HG03103 (cell line): ENCODE measurements at regions not wholly inside any gene's neighbourhood (a gene's known extent, or its start where the extent isn't known, plus 50 kb on each side); places are given as distances from the start of the nearest gene placed in this dataset.
"Not testable (repeated sequence)": the region's sequence is repeated elsewhere in the genome, so short reads cannot be mapped to it uniquely, and the experiment has no call there.

Experiments used
- ATAC-seq: cut with Tn5 transposase; IDR thresholded peaks from one replicate; pipeline ENCODE4 v1.9.1; 2021; ENCODE audit warnings: low read depth; ENCODE audit not compliant: unreplicated experiment

GRCh38 chr10:81704596-81704995 is 170.4 kb upstream of the NRG3 start:
- ATAC-seq = no peak

- no peak for ATAC-seq
These were observed 166.6 kb upstream of the NRG3 start for GRCh38 chr10:81708416-81708815.

- ATAC-seq = no peak
These were observed 166.1 kb upstream of the NRG3 start for GRCh38 chr10:81708929-81709328.

GRCh38 chr10:81722399-81722798 is 152.6 kb upstream of the NRG3 start:
- ATAC-seq = no peak

- no peak for ATAC-seq
These were observed 150.6 kb upstream of the NRG3 start for GRCh38 chr10:81724431-81724830.

- no peak for ATAC-seq
These were observed 149.1 kb upstream of the NRG3 start for GRCh38 chr10:81725851-81726250.

GRCh38 chr10:81728692-81729091 is 146.3 kb upstream of the NRG3 start:
- no peak for ATAC-seq

- no peak for ATAC-seq
These were observed 144.1 kb upstream of the NRG3 start for GRCh38 chr10:81730891-81731290.

DNA sequence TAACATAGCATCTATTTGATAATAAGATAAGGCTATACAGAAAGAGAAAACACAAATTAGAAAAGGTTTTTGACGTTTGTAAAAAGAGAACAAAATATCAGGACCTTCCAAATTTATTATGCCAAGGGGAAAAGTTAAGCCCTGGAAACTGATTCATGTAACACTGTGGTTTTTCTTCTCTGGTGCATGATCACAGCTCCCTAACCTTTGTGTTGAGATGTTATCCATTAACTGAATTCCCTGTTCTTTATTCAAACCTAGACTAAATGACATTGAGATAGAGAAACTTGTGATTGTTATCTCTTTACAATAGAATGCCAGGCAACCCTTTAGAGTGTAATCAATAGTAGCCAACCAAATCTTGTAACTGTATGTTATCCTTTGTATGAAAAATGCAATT is 141.5 kb upstream of the NRG3 start:
- ATAC-seq = no peak

DNA sequence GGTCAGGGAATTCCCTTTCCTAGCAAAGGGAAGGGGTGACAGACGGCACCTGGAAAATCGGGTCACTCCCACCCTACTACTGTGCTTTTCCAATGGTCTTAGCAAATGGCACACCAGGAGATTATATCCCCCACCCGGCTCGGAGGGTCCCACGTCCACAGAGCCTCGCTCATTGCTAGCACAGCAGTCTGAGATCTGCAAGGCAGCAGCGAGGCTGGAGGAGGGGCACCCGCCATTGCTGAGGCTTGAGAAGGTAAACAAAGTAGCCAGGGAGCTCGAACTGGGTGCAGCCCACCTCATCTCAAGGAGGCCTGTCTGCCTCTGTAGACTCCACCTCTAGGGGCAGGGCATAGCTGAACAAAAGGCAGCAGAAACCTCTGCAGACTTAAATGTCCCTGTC is 139.8 kb upstream of the NRG3 start:
- not testable (repeated sequence) for ATAC-seq

GRCh38 chr10:81759111-81759510 is 115.9 kb upstream of the NRG3 start:
- ATAC-seq = no peak

GRCh38 chr10:81784111-81784597 is 90.8 kb upstream of the NRG3 start:
- no peak for ATAC-seq

GRCh38 chr10:81792729-81793128 is 82.3 kb upstream of the NRG3 start:
- no peak for ATAC-seq

DNA sequence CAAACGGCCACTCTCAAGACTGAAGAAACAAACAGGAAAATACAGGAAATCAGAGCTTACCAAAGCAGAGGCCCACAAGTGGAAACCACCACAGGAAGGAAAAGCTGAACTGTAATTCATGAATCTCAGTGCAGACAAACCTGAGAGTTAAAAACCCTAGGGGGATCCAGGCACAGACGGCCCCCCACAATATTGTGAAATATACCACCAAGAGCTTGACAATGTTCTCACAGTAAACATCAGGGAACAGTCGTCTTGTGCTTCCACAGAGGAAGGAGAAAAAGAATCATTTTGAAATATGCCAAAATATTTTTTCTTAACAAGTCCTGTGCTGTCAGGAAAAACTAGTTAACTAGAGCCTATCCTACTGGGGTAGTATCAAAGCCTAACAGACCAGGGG is 68.2 kb upstream of the NRG3 start:
- ATAC-seq = no peak

DNA sequence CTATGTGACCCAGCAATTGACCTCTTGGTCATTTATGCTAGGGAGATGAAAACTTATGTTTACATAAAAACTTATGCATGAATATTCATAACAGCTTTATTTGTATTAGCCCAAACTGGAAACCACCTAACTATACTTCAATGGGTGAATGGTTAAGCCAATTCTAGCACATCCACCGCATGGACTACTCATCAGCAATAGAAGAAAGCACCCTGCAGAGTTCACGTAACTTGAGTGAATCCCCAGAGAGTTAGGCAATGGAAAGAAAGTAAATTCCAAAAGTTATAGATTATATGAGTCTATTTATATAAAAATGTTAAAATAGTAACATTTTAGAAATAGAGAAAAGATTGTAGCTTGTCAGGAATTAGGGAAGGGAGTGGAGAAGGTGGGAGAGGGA is 60.2 kb upstream of the NRG3 start:
- no peak for ATAC-seq

DNA sequence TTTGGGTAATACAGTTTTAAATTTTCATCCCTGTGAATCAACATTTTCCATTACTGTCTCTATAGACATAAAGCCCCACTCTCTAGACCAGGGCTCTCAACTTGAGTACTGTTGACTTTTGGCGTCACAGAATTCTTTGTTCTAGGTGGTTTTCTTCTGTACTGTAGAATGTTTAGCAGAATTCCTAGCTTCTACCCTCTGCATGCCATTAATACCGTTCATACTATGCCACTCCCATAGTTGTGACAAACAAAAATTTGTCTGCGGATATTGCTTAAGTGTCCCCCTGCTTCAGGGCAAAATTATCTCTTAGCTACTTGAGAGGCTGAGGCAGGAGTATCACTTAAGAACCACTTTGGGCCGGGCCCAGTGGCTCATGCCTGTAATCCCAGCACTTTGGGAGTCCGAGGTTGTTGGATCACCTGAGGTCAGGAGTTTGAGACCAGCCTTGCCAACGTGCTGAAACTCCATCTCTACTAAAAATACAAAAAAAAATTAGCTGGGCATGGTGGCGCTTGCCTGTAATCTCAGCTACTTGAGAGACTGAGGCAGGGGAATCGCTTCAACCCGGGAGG is 57.3 kb upstream of the NRG3 start:
- ATAC-seq = no peak

DNA sequence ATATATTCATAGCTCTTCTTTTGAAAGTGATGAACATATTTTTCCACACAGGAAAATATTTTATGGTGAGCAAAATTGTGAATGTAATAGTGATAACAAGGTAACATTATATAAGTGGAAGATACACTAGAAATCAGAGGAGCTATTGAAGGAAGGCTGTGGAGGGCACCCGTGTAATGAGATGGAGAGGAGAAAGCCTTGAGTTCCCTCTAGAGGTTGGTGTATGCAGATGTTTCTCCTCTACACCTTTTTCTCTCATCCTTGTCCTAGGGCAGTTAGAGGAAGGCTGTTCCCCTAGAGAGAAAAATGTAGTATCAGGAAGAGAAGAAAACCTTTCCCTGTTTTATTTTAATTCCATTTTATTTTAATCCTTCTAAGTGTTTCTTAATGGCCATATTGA is 54.6 kb upstream of the NRG3 start:
- no peak for ATAC-seq
